ENCODE measurements at regions not wholly inside any gene's neighbourhood (a gene's known extent, or its start where the extent isn't known, plus 50 kb on each side); places are given as distances from the start of the nearest gene placed in this dataset.

- Histone ChIP-seq H3K36me3 (replicated peaks in 1 of 2) (no peaks in the 10 kb centered on the region), H3K9me3 (replicated peaks in 1 of 3) (no peaks in the 10 kb centered on the region), H3K4me1 (replicated peaks in 1 of 2) (no peaks in the 10 kb centered on the region), H3K27ac (no peak overlapping the region), H3K4me3 (no peak overlapping the region), H3K27me3 (no peaks in the 10 kb centered on the region)
- no peak for DNase-seq
- no peak for TF ChIP-seq POLR2A (IDR thresholded peaks at IDR 0.05)
- TF ChIP-seq, protein P1, sequence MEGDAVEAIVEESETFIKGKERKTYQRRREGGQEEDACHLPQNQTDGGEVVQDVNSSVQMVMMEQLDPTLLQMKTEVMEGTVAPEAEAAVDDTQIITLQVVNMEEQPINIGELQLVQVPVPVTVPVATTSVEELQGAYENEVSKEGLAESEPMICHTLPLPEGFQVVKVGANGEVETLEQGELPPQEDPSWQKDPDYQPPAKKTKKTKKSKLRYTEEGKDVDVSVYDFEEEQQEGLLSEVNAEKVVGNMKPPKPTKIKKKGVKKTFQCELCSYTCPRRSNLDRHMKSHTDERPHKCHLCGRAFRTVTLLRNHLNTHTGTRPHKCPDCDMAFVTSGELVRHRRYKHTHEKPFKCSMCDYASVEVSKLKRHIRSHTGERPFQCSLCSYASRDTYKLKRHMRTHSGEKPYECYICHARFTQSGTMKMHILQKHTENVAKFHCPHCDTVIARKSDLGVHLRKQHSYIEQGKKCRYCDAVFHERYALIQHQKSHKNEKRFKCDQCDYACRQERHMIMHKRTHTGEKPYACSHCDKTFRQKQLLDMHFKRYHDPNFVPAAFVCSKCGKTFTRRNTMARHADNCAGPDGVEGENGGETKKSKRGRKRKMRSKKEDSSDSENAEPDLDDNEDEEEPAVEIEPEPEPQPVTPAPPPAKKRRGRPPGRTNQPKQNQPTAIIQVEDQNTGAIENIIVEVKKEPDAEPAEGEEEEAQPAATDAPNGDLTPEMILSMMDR (IDR thresholded peaks at IDR 0.05), result no peak
- WGBS, 4 donors, result 63 to 80% (median 75%) methylated on average over 3 of the region's 3 CpGs
- intact Hi-C loops (cut with DNase I), result no loop called here
Measured at GRCh38 chr12:40499856-40500255, 192.4 kb upstream of the CNTN1 start.

GRCh38 chr12:40502322-40502721, 189.9 kb upstream of the CNTN1 start:
- 39 to 54% (median 45%) methylated on average over 3 of the region's 3 CpGs for WGBS, 4 donors
- intact Hi-C loops (cut with DNase I), result no loop called here
- DNase-seq, result no peak
- no peaks in the 10 kb centered on the region for H3K36me3 ChIP-seq (replicated peaks in 1 of 2)
- H3K27me3 ChIP-seq, result no peaks in the 10 kb centered on the region
- H3K4me1 ChIP-seq (replicated peaks in 1 of 2), result no peaks in the 10 kb centered on the region
- H3K27ac ChIP-seq, result no peak overlapping the region
- H3K4me3 ChIP-seq, result no peak overlapping the region
- TF ChIP-seq, protein P1 (IDR thresholded peaks at IDR 0.05), result no peak
- no peak for TF ChIP-seq POLR2A (IDR thresholded peaks at IDR 0.05)
- no peaks in the 10 kb centered on the region for H3K9me3 ChIP-seq (replicated peaks in 1 of 3)

DNA sequence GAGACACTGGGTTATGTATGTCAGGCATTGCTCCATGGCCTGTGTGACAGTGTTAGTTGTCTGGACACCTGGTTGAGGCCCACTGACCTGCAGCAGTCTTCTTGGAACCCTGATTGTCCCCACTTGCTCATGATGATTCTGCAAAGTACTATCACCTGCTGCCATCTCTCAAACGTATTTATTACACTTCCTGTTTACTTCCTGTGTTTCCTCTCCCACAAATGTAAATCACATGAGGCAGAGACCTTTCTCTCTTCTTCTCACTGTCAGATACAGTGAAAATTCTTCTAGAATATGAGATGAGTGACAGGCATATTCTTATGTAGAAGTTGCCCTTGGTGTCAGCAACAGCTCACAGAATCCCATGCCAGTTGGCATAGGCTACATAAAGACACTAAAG, 186.9 kb upstream of the CNTN1 start:
- TF ChIP-seq POLR2A (IDR thresholded peaks at IDR 0.05), result no peak
- TF ChIP-seq, protein P1 (IDR thresholded peaks at IDR 0.05), result no peak
- intact Hi-C loops (cut with DNase I), result no loop called here
- Histone ChIP-seq H3K27ac (no peak overlapping the region), H3K4me1 (replicated peaks in 1 of 2) (no peaks in the 10 kb centered on the region), H3K9me3 (replicated peaks in 1 of 3) (no peaks in the 10 kb centered on the region), H3K36me3 (replicated peaks in 1 of 2) (no peaks in the 10 kb centered on the region), H3K27me3 (no peaks in the 10 kb centered on the region), H3K4me3 (no peak overlapping the region)
- DNase-seq, result no peak
- 27 to 39% (median 30%) methylated on average over 1 of the region's 1 CpG for WGBS, 4 donors

GRCh38 chr12:40508421-40508820, 183.8 kb upstream of the CNTN1 start:
- no peak overlapping the region for H3K4me3 ChIP-seq
- no peaks in the 10 kb centered on the region for H3K36me3 ChIP-seq (replicated peaks in 1 of 2)
- intact Hi-C loops (cut with DNase I), result no loop called here
- H3K27ac ChIP-seq, result no peak overlapping the region
- 29 to 48% (median 40%) methylated on average over 1 of the region's 1 CpG for WGBS, 4 donors
- H3K4me1 ChIP-seq (replicated peaks in 1 of 2), result no peaks in the 10 kb centered on the region
- no peak for DNase-seq
- TF ChIP-seq POLR2A (IDR thresholded peaks at IDR 0.05), result no peak
- no peaks in the 10 kb centered on the region for H3K27me3 ChIP-seq
- H3K9me3 ChIP-seq (replicated peaks in 1 of 3), result no peaks in the 10 kb centered on the region

DNA sequence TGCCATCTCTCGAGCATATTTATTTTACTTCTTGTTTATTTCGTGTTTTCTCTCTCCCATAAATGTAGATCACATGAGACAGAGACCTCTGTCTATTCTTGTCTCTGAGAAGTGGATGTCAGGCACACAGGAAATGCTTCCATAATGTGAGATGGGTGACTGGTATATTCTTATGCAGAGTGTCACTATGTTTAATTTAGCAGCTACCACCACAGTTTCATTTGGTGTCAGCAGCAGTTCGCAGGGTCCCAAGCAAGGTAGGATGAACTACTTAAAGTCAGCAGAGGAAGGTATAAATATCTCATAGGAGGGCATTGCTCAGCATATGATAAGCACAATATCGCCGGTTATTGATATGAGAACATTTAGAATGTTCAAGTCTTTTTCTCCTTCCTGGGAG, 180.9 kb upstream of the CNTN1 start:
- DNase-seq, result no peak
- 55 to 70% (median 63%) methylated on average over 5 of the region's 5 CpGs for WGBS, 4 donors
- intact Hi-C loops (cut with DNase I), result no loop called here

More for the DNA sequence above, 180.9 kb upstream of the CNTN1 start:
- Histone ChIP-seq H3K4me1 (replicated peaks in 1 of 2) (no peaks in the 10 kb centered on the region), H3K36me3 (replicated peaks in 1 of 2) (no peaks in the 10 kb centered on the region), H3K9me3 (replicated peaks in 1 of 3) (no peaks in the 10 kb centered on the region), H3K27ac (no peak overlapping the region), H3K4me3 (no peak overlapping the region), H3K27me3 (no peaks in the 10 kb centered on the region)
- TF ChIP-seq, protein P1 (IDR thresholded peaks at IDR 0.05), result no peak
- TF ChIP-seq POLR2A (IDR thresholded peaks at IDR 0.05), result no peak
